H1 (cell line): ENCODE measurements at regions not wholly inside any gene's neighbourhood (a gene's known extent, or its start where the extent isn't known, plus 50 kb on each side); places are given as distances from the start of the nearest gene placed in this dataset.

Experiments
- CTCF ChIA-PET: fragments of 300-600 bp; sonication (Branson Sonifier 250); formaldehyde crosslinking; loops from one replicate; lab custom pipeline; 2021; ENCODE audit not compliant: partially characterized antibody; lab: Charles Lee
- POLR2A ChIA-PET: fragments of 300-600 bp; sonication (Branson Sonifier 250); formaldehyde crosslinking; loops from one replicate; lab custom pipeline; 2021; ENCODE audit warnings: inconsistent platforms; ENCODE audit not compliant: partially characterized antibody; lab: Charles Lee
- DNase-seq, 2 experiments: peaks; one replicate each; pipeline versions ENCODE4 v3.0.0 to v3.0.0-alpha.2; 2010 to 2022; ENCODE audit warnings: low spot score in 2 of 2, low read depth in 1 of 2, mixed read lengths in 1 of 2
- FAIRE-seq: peaks from 2 replicates; lab custom pipeline; 2011; peaks lifted over from hg19 to GRCh38; lab: Jason Lieb, UNC
- H2AFZ ChIP-seq: 2 replicates; pipeline ENCODE4 v1.8.1; 2012; ENCODE audit warnings: low read length, inconsistent platforms
- H2AK5ac ChIP-seq: 2 replicates; pipeline ENCODE4 v1.6.1; 2013; ENCODE audit warnings: low read depth, low read length
- H2BK120ac ChIP-seq: replicated peaks from 2 replicates; pipeline ENCODE3; 2013; ENCODE audit warnings: low read depth, low read length, inconsistent platforms
- H2BK12ac ChIP-seq: 2 replicates; pipeline ENCODE4 v1.6.1; 2013; ENCODE audit warnings: low read depth, low read length
- H2BK15ac ChIP-seq: 2 replicates; pipeline ENCODE4 v1.6.1; 2013; ENCODE audit warnings: low read length
- H2BK20ac ChIP-seq: 2 replicates; pipeline ENCODE4 v1.6.1; 2013; ENCODE audit warnings: low read length
- H2BK5ac ChIP-seq: 2 replicates; pipeline ENCODE4 v1.6.1; 2013; ENCODE audit warnings: low read depth, low read length
- H3K14ac ChIP-seq: 2 replicates; pipeline ENCODE4 v1.6.1; 2013; ENCODE audit warnings: inconsistent platforms; ENCODE audit not compliant: insufficient read length
- H3K18ac ChIP-seq: 2 replicates; pipeline ENCODE4 v1.6.1; 2013; ENCODE audit warnings: low read length; ENCODE audit errors: extremely low read depth
- H3K23ac ChIP-seq: 2 replicates; pipeline ENCODE4 v1.6.1; 2013; ENCODE audit warnings: inconsistent platforms; ENCODE audit not compliant: insufficient read length
- H3K23me2 ChIP-seq: 2 replicates; pipeline ENCODE4 v1.6.1; 2013; ENCODE audit warnings: low read depth, low read length
- H3K27ac ChIP-seq: 2 replicates; pipeline ENCODE4 v1.6.1; 2011; ENCODE audit warnings: low read depth, low read length, inconsistent platforms
- H3K27me3 ChIP-seq, 4 experiments: replicated peaks in 1 of 4; 1 replicate in 1 of 4; 2 replicates in 3 of 4; pipeline versions ENCODE4 v1.6.1 to v1.8.1; 2011 to 2013; ENCODE audit warnings: low read length in 3 of 4, mild to moderate bottlenecking in 3 of 4, inconsistent platforms in 2 of 4, mixed read lengths in 2 of 4, moderate library complexity in 1 of 4; ENCODE audit not compliant: control insufficient read depth in 3 of 4, insufficient read depth in 3 of 4; ENCODE audit errors: extremely low read depth in 1 of 4
- H3K36me3 ChIP-seq, 4 experiments: 2 replicates each; pipeline versions ENCODE4 v1.6.1 to v1.8.1; 2011 to 2013; ENCODE audit warnings: mild to moderate bottlenecking in 4 of 4, low read length in 3 of 4, moderate library complexity in 2 of 4, control low read depth in 1 of 4, inconsistent platforms in 1 of 4; ENCODE audit not compliant: insufficient read depth in 4 of 4, control insufficient read depth in 2 of 4
- H3K4ac ChIP-seq: replicated peaks from 2 replicates; pipeline ENCODE3; 2013; ENCODE audit warnings: low read length, low read depth, mixed read lengths, inconsistent platforms; ENCODE audit not compliant: insufficient read length
- H3K4me1 ChIP-seq, 4 experiments: replicated peaks in 1 of 4; 1 replicate in 1 of 4; 2 replicates in 3 of 4; pipeline versions ENCODE4 v1.6.1 to v1.8.1; 2011 to 2013; ENCODE audit warnings: low read length in 3 of 4, inconsistent platforms in 2 of 4, mixed read lengths in 1 of 4; ENCODE audit not compliant: insufficient read depth in 4 of 4, control insufficient read depth in 3 of 4
- H3K4me2 ChIP-seq, 2 experiments: 2 replicates each; pipeline versions ENCODE4 v1.6.1 to v1.8.1; 2011 to 2013; ENCODE audit warnings: low read depth in 2 of 2, low read length in 2 of 2, control low read depth in 1 of 2, inconsistent platforms in 1 of 2, mild to moderate bottlenecking in 1 of 2; ENCODE audit not compliant: insufficient read depth in 1 of 2
- H3K4me3 ChIP-seq, 4 experiments: fragments of 200-600, 300-600 bp in 1 of 4; sonication (generic), shearing (Covaris generic), sonication (Bioruptor Twin) in 1 of 4; 2 replicates each; pipeline versions ENCODE4 v1.5.1 to v1.8.1; 2011 to 2016; ENCODE audit warnings: low read length in 4 of 4, low read depth in 3 of 4, control low read depth in 2 of 4, inconsistent platforms in 2 of 4, mild to moderate bottlenecking in 2 of 4, mixed read lengths in 1 of 4, moderate library complexity in 1 of 4; ENCODE audit not compliant: insufficient read depth in 2 of 4; ENCODE audit errors: extremely low read depth in 1 of 4
- H3K56ac ChIP-seq: replicated peaks from 2 replicates; pipeline ENCODE3; 2013; ENCODE audit warnings: low read depth, mild to moderate bottlenecking, mixed read lengths, low read length, inconsistent platforms; ENCODE audit not compliant: insufficient read length
- H3K79me1 ChIP-seq: 2 replicates; pipeline ENCODE4 v1.6.1; 2013; ENCODE audit warnings: low read depth, low read length, control low read depth
- H3K79me2 ChIP-seq, 2 experiments: 2 replicates each; pipeline versions ENCODE4 v1.6.1 to v1.8.1; 2012 to 2013; ENCODE audit warnings: low read length in 2 of 2, mild to moderate bottlenecking in 2 of 2, inconsistent platforms in 1 of 2; ENCODE audit not compliant: insufficient read depth in 2 of 2, control insufficient read depth in 1 of 2
- H3K9ac ChIP-seq, 4 experiments: replicated peaks in 1 of 4; 1 replicate in 1 of 4; 2 replicates in 3 of 4; pipeline versions ENCODE4 v1.6.1 to v1.8.1; 2011 to 2013; ENCODE audit warnings: low read depth in 3 of 4, low read length in 3 of 4, control low read depth in 2 of 4, mild to moderate bottlenecking in 2 of 4, moderate library complexity in 2 of 4, inconsistent platforms in 1 of 4; ENCODE audit errors: extremely low read depth in 1 of 4
- H3K9me3 ChIP-seq, 2 experiments: 2 replicates each; pipeline versions ENCODE4 v1.6.1 to v1.8.1; 2012 to 2013; ENCODE audit warnings: mild to moderate bottlenecking in 2 of 2, moderate library complexity in 2 of 2, control low read depth in 1 of 2, inconsistent platforms in 1 of 2, low read depth in 1 of 2, low read length in 1 of 2, mixed read lengths in 1 of 2; ENCODE audit not compliant: insufficient read depth in 2 of 2
- H4K20me1 ChIP-seq, 2 experiments: replicated peaks in 1 of 2; 2 replicates each; pipeline versions ENCODE3 to v1.8.1; 2011 to 2013; ENCODE audit warnings: inconsistent platforms in 2 of 2, low read length in 2 of 2, mild to moderate bottlenecking in 1 of 2; ENCODE audit not compliant: insufficient read depth in 2 of 2, control insufficient read depth in 1 of 2
- H4K5ac ChIP-seq: 2 replicates; pipeline ENCODE4 v1.6.1; 2013; ENCODE audit warnings: low read length, low read depth, mixed read lengths, inconsistent platforms; ENCODE audit not compliant: insufficient read length
- H4K8ac ChIP-seq: 2 replicates; pipeline ENCODE4 v1.8.0; 2013; ENCODE audit warnings: mild to moderate bottlenecking, moderate library complexity, low read length, inconsistent platforms; ENCODE audit not compliant: insufficient read depth; ENCODE audit errors: extremely low read depth
- H4K91ac ChIP-seq: replicated peaks from 2 replicates; pipeline ENCODE3; 2013; ENCODE audit warnings: low read length, mixed read lengths, inconsistent platforms; ENCODE audit not compliant: insufficient read length
- CBX5 ChIP-seq: fragments of 300-800, 300-1000 bp; sonication (generic); IDR thresholded peaks from 2 replicates; pipeline ENCODE4 v1.7.1; 2016; ENCODE audit warnings: antibody characterized with exemption, low read length, low read depth
- CTCF ChIP-seq, 3 experiments: IDR thresholded peaks; 1 replicate in 2 of 3; 2 replicates in 1 of 3; pipeline versions ENCODE4 v1.5.1 to v1.6.1; 2011; ENCODE audit warnings: low read length in 3 of 3, mild to moderate bottlenecking in 3 of 3, inconsistent platforms in 2 of 3, low read depth in 1 of 3, moderate library complexity in 1 of 3; ENCODE audit not compliant: insufficient read depth in 1 of 3; ENCODE audit errors: control extremely low read depth in 1 of 3
- GABPA ChIP-seq: IDR thresholded peaks from 2 replicates; pipeline ENCODE4 v1.6.1; 2011; ENCODE audit warnings: mild to moderate bottlenecking, low read length, moderate library complexity, borderline replicate concordance; ENCODE audit not compliant: insufficient read depth
- GTF2F1 ChIP-seq: IDR thresholded peaks from 2 replicates; pipeline ENCODE4 v1.6.1; 2012; ENCODE audit warnings: low read depth, low read length, improper control_type of control experiment, borderline replicate concordance
- MAFK ChIP-seq: IDR thresholded peaks from 2 replicates; pipeline ENCODE4 v1.6.1; 2012; ENCODE audit warnings: low read depth, mild to moderate bottlenecking, improper control_type of control experiment, low read length
- NRF1 ChIP-seq: IDR thresholded peaks from 2 replicates; pipeline ENCODE4 v1.6.1; 2011; ENCODE audit warnings: mild to moderate bottlenecking, low read depth, low read length, improper control_type of control experiment
- RAD21 ChIP-seq, 2 experiments: IDR thresholded peaks in 1 of 2; conservative IDR thresholded peaks in 1 of 2; 2 replicates each; pipeline ENCODE4 v1.6.1; 2011; ENCODE audit warnings: low read depth in 2 of 2, low read length in 2 of 2, improper control_type of control experiment in 1 of 2, inconsistent platforms in 1 of 2, mild to moderate bottlenecking in 1 of 2, moderate library complexity in 1 of 2
- RXRA ChIP-seq: IDR thresholded peaks from 2 replicates; pipeline ENCODE4 v1.6.1; 2011; ENCODE audit warnings: low read depth, mild to moderate bottlenecking, low read length, moderate library complexity; ENCODE audit not compliant: insufficient read depth
- SAP30 ChIP-seq: fragments of 300-600 bp; sonication (generic); IDR thresholded peaks from 2 replicates; pipeline ENCODE4 v1.7.1; 2012; ENCODE audit warnings: low read length, moderate library complexity, mild to moderate bottlenecking, inconsistent platforms; ENCODE audit not compliant: insufficient read depth, insufficient replicate concordance
- SP2 ChIP-seq: IDR thresholded peaks from 2 replicates; pipeline ENCODE4 v1.6.1; 2012; ENCODE audit warnings: mild to moderate bottlenecking, low read length, inconsistent platforms
- WGBS, 2 experiments: shearing (Covaris generic) in 1 of 2; methylation state at CpG; one replicate each; pipeline versions ENCODE4 v1.1.6 to v1.1.7; 2013 to 2015; ENCODE audit warnings: low lambda C conversion rate in 2 of 2, mixed read lengths in 2 of 2, inconsistent platforms in 1 of 2, low coverage in 1 of 2, missing lambda C conversion rate in 1 of 2; ENCODE audit not compliant: insufficient replicate concordance in 2 of 2, insufficient coverage in 1 of 2, insufficient read length in 1 of 2; ENCODE audit errors: extremely low coverage in 1 of 2, missing lambda C conversion rate in 1 of 2; 5-methylcytosine and 5-hydroxymethylcytosine counted together

DNA sequence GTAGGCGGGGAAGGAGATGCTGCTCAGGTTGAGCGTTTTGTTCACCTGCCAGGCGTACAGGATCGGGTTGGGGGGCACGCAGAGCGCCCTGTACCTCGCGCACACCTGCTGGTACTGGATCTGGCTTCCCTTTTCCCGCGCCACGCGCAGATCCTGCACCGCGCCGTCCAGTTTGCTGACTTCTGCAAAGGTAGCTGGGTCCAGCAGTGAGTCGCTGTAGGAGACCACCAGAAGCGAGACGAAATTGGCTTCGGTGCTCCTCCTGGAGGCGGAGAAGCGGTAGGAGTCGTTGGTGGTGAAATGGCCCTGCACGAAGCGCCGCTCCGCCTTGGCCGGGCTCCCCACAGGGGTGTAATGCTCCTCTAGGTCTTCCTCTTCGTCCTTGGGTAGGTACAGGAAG lies 90.7 kb upstream of the RAB18 start:
- H3K4me3 ChIP-seq = no peak overlapping the region
- no peak for TF ChIP-seq GABPA
- no peak for TF ChIP-seq SAP30
- no peak for TF ChIP-seq GTF2F1
- TF ChIP-seq RXRA = no peak
- no peak for TF ChIP-seq SP2
- no peak for TF ChIP-seq NRF1
- peak in 1 of 3 experiments; percentile 10; a peak in 1 of 4 replicates for TF ChIP-seq CTCF (IDR thresholded peaks at IDR 0.05; ENCODE audit: control extremely low read depth in 1 of 3, insufficient read depth in 1 of 3, low read depth in 1 of 3, low read length in 3 of 3)
- no peak for TF ChIP-seq CBX5
- TF ChIP-seq MAFK = no peak
- TF ChIP-seq RAD21 (IDR thresholded peaks at IDR 0.05 in 1 of 2, conservative IDR thresholded peaks at IDR 0.05 in 1 of 2; ENCODE audit: low read depth in 2 of 2, low read length in 2 of 2) = peak in 1 of 2 experiments; percentile 15; a peak in 2 of 4 replicates
- H3K79me2 ChIP-seq = no peaks in the 10 kb centered on the region
- no peak overlapping the region for H2AFZ ChIP-seq
- no peak overlapping the region for H3K4ac ChIP-seq
- no peaks in the 10 kb centered on the region for H3K23me2 ChIP-seq
- no peak overlapping the region for H3K27ac ChIP-seq
- H4K5ac ChIP-seq = no peak overlapping the region
- H3K79me1 ChIP-seq = no peaks in the 10 kb centered on the region
- H2BK5ac ChIP-seq = no peak overlapping the region
- ChIA-PET POLR2A (no interaction called here), CTCF (no interaction called here)
- DNase-seq = no peak
- no peak overlapping the region for H4K8ac ChIP-seq
- FAIRE-seq = no peak
- H3K9me3 ChIP-seq = peaks cover 12 to 15% of the 10 kb centered on the region in 2 experiments; a peak in 3 of 4 replicates
- no peak overlapping the region for H3K4me2 ChIP-seq
- no peak overlapping the region for H2BK15ac ChIP-seq
- 95% methylated on average over 21 of the region's 28 CpGs; no CpG with 5 or more reads in 1 of the 2 experiments for WGBS, 2 experiments
- no peak overlapping the region for H3K9ac ChIP-seq
- H2BK120ac ChIP-seq = no peak overlapping the region
- H3K56ac ChIP-seq = no peak overlapping the region
- H3K4me1 ChIP-seq = no peaks in the 10 kb centered on the region
- no peaks in the 10 kb centered on the region for H4K20me1 ChIP-seq
- no peak overlapping the region for H2BK12ac ChIP-seq
- H3K27me3 ChIP-seq = no peaks in the 10 kb centered on the region
- H3K23ac ChIP-seq = no peak overlapping the region
- H3K36me3 ChIP-seq = no peaks in the 10 kb centered on the region
- no peak overlapping the region for H4K91ac ChIP-seq
- H3K14ac ChIP-seq = no peak overlapping the region
- H2AK5ac ChIP-seq = no peak overlapping the region
- H3K18ac ChIP-seq = no peak overlapping the region
- H2BK20ac ChIP-seq = no peak overlapping the region
